ENCODE measurements at regions not wholly inside any gene's neighbourhood (a gene's known extent, or its start where the extent isn't known, plus 50 kb on each side); places are given as distances from the start of the nearest gene placed in this dataset.

GRCh38 chr7:41478187-41478586, 224.7 kb downstream of the INHBA start:
- TF ChIP-seq NR2F2 (IDR thresholded peaks at IDR 0.05) (no peak), YY1 (IDR thresholded peaks at IDR 0.05) (no peak), REST (IDR thresholded peaks at IDR 0.05) (no peak), MAX (IDR thresholded peaks at IDR 0.05) (no peak)
- 54% methylated on average over 3 of the region's 3 CpGs for whole genome bisulfite sequencing
- no peak overlapping the region for H3K4me3 ChIP-seq (ENCODE audit: low read depth in 1 of 3, low read length in 3 of 3)
- H3K4me1 ChIP-seq (ENCODE audit: control insufficient read depth in 4 of 4, insufficient read depth in 4 of 4, low read length in 3 of 4), result peaks cover 0 to 9% (median 0%) of the 10 kb centered on the region in 4 donors
- no peaks in the 10 kb centered on the region for H3K36me3 ChIP-seq (ENCODE audit: control insufficient read depth in 4 of 4, insufficient read depth in 3 of 4, low read depth in 1 of 4, low read length in 3 of 4)
- no peak for DNase-seq (ENCODE audit: low spot score)
- no peaks in the 10 kb centered on the region for H3K27me3 ChIP-seq (ENCODE audit: control insufficient read depth in 4 of 4, insufficient read depth in 4 of 4, low read length in 3 of 4)
- H3K9ac ChIP-seq (ENCODE audit: low read depth in 1 of 2, low read length in 2 of 2), result no peak overlapping the region
- no peak overlapping the region for H3K27ac ChIP-seq (ENCODE audit: low read depth in 1 of 2, low read length in 2 of 2)
- peaks cover 0 to 4% (median 0%) of the 10 kb centered on the region in 4 donors for H3K9me3 ChIP-seq (ENCODE audit: control insufficient read depth in 4 of 4, low read length in 3 of 4)

- Histone ChIP-seq H3K36me3 (ENCODE audit: control insufficient read depth in 4 of 4, insufficient read depth in 3 of 4, low read depth in 1 of 4, low read length in 3 of 4) (no peaks in the 10 kb centered on the region), H3K9me3 (ENCODE audit: control insufficient read depth in 4 of 4, low read length in 3 of 4) (peaks cover 0 to 4% (median 0%) of the 10 kb centered on the region in 4 donors), H3K4me1 (ENCODE audit: control insufficient read depth in 4 of 4, insufficient read depth in 4 of 4, low read length in 3 of 4) (peaks cover 0 to 9% (median 0%) of the 10 kb centered on the region in 4 donors), H3K9ac (ENCODE audit: low read depth in 1 of 2, low read length in 2 of 2) (no peak overlapping the region), H3K27ac (ENCODE audit: low read depth in 1 of 2, low read length in 2 of 2) (no peak overlapping the region), H3K4me3 (ENCODE audit: low read depth in 1 of 3, low read length in 3 of 3) (no peak overlapping the region), H3K27me3 (ENCODE audit: control insufficient read depth in 4 of 4, insufficient read depth in 4 of 4, low read length in 3 of 4) (no peaks in the 10 kb centered on the region)
- TF ChIP-seq CTCF (IDR thresholded peaks at IDR 0.05; ENCODE audit: low read depth, low read length, missing input control) (no peak), FOXA2 (IDR thresholded peaks at IDR 0.05) (no peak), MAX (IDR thresholded peaks at IDR 0.05) (no peak), ZBTB33 (IDR thresholded peaks at IDR 0.05) (no peak), TAF1 (conservative IDR thresholded peaks at IDR 0.05) (no peak), YY1 (IDR thresholded peaks at IDR 0.05) (no peak), RXRA (IDR thresholded peaks at IDR 0.05) (no peak), EGR1 (IDR thresholded peaks at IDR 0.05; ENCODE audit: low read depth in 2 of 2) (no peak)
- WGBS, result 31% methylated on average over 1 of the region's 1 CpG
- DNase-seq (ENCODE audit: low spot score), result no peak
These were observed 226.5 kb downstream of the INHBA start for GRCh38 chr7:41476460-41476803.

Measured in liver (tissue), 8 donors.